AG04450 (cell line): ENCODE measurements at regions not wholly inside any gene's neighbourhood (a gene's known extent, or its start where the extent isn't known, plus 50 kb on each side); places are given as distances from the start of the nearest gene placed in this dataset.

Experiments used
- CTCF ChIA-PET: fragments of 300-600, 350-600 bp; formaldehyde crosslinking; extraction: SDS; loops from one replicate; lab custom pipeline; 2022; ENCODE audit warnings: antibody characterized with exemption, inconsistent platforms; lab: Charles Lee
- POLR2A ChIA-PET: fragments of 350-600 bp; formaldehyde crosslinking; extraction: SDS; loops from one replicate; lab custom pipeline; 2021; ENCODE audit warnings: antibody characterized with exemption, inconsistent platforms; lab: Yijun Ruan, JAX
- DNase-seq: peaks from one replicate; pipeline ENCODE4 v3.0.0-alpha.2; 2011; ENCODE audit warnings: low read depth, low spot score
- H3K27ac ChIP-seq: one replicate; pipeline ENCODE4 v1.5.1; 2012; ENCODE audit warnings: low read depth, low read length, control low read depth
- H3K27me3 ChIP-seq: one replicate; pipeline ENCODE4 v1.6.0; 2012; ENCODE audit warnings: low read length; ENCODE audit not compliant: control insufficient read depth, insufficient read depth
- H3K4me3 ChIP-seq: 2 replicates; pipeline ENCODE4 v1.5.1; 2011; ENCODE audit warnings: mild to moderate bottlenecking, low read depth, low read length, control low read depth
- H3K9me3 ChIP-seq: 2 replicates; pipeline ENCODE4 v1.5.1; 2012; ENCODE audit warnings: low read length; ENCODE audit not compliant: control insufficient read depth, insufficient read depth
- TF ChIP-seq, protein P1 (sequence below): IDR thresholded peaks from 2 replicates; pipeline ENCODE4 v1.5.1; 2011; ENCODE audit warnings: low read depth, low read length, control low read depth, inconsistent platforms

DNA sequence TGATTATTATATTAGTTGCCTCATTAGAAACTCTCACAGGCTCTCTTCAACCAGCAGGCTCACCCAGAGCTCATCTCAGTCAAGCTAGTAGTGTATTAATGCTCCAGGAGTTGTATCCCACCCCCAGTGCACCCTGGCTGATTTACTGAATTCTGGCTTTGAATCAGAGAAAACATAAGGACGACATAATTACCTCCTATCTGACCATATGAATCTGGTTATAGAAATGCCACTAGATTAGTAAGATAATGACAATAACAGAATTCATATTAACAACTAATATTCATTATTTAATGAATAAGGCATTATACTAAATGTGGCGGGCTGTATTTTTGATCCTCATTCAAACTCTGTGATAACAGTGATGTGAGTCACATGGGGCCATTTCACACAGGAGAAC lies 1066.7 kb downstream of the TTLL7 start:
- TF ChIP-seq, protein P1, sequence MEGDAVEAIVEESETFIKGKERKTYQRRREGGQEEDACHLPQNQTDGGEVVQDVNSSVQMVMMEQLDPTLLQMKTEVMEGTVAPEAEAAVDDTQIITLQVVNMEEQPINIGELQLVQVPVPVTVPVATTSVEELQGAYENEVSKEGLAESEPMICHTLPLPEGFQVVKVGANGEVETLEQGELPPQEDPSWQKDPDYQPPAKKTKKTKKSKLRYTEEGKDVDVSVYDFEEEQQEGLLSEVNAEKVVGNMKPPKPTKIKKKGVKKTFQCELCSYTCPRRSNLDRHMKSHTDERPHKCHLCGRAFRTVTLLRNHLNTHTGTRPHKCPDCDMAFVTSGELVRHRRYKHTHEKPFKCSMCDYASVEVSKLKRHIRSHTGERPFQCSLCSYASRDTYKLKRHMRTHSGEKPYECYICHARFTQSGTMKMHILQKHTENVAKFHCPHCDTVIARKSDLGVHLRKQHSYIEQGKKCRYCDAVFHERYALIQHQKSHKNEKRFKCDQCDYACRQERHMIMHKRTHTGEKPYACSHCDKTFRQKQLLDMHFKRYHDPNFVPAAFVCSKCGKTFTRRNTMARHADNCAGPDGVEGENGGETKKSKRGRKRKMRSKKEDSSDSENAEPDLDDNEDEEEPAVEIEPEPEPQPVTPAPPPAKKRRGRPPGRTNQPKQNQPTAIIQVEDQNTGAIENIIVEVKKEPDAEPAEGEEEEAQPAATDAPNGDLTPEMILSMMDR = no peak
- DNase-seq = no peak
- H3K4me3 ChIP-seq = no peak overlapping the region
- POLR2A ChIA-PET = no interaction called here
- no peaks in the 10 kb centered on the region for H3K27me3 ChIP-seq
- no peak overlapping the region for H3K27ac ChIP-seq
- CTCF ChIA-PET = no interaction called here
- no peaks in the 10 kb centered on the region for H3K9me3 ChIP-seq

DNA sequence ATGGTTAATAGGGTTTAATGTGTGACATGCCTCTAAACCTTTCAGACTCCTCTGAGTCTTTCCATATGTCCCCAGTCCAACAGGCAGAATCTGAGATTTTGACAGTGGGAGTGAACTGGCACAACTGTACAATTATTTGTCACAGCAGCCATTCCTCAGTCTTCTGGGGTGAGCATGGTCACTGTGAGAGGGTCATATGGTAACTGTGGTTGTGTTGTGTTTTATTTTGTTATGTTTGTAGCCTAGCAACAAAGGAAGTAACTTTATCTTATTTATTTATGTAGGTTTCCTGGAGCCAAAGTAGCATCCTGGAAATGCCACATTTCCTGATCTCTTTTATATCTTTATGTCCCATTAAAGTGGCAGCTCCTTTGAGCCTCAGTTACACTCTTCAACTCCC lies 1067.9 kb downstream of the TTLL7 start:
- TF ChIP-seq, protein P1 = no peak
- H3K27ac ChIP-seq = no peak overlapping the region
- POLR2A ChIA-PET = no interaction called here
- CTCF ChIA-PET = no interaction called here
- H3K27me3 ChIP-seq = no peaks in the 10 kb centered on the region
- DNase-seq = no peak
- H3K4me3 ChIP-seq = no peak overlapping the region
- no peaks in the 10 kb centered on the region for H3K9me3 ChIP-seq

DNA sequence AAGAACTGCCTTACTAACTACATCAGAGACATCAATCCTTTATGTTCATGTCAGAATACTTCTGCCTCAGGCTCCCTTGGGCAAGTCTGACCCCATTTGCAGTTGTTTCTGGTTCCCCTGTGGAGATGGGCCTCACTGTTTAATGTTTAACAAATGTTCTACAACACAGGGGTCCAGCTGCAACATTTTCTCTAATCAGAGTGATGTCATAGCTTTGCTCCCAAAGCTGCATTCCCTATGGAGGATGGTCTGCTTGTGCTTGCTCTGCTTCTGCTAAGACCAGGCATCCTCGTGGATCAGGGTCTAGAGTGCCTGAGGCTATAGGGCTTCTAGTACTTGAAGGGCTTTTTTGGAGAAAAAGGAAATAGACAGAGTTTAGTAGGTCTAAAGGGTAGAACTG lies 1071.2 kb downstream of the TTLL7 start:
- TF ChIP-seq, protein P1 = no peak
- DNase-seq = no peak
- ChIA-PET CTCF (no interaction called here), POLR2A (no interaction called here)
- Histone ChIP-seq H3K27ac (no peak overlapping the region), H3K9me3 (no peaks in the 10 kb centered on the region), H3K4me3 (no peak overlapping the region), H3K27me3 (no peaks in the 10 kb centered on the region)

DNA sequence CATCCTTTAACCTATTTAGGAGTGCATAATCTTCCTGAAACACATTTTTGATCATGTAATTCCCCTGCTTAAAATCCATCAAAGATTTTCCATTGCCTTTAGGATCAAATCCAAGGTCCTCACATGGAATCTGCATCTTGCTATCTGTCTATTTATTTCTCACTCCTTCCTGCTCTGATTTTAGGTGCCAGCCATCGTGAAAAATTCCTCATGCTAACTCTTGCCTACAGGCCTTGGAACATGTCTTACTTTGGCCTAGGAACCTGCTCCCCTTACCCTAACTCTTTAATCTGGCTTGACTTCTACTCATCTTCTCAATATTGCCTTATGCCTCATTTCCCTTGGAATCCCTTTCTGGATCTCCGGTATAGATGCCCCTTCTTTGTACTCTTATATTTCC lies 1074.3 kb downstream of the TTLL7 start:
- no peak overlapping the region for H3K4me3 ChIP-seq
- H3K9me3 ChIP-seq = no peaks in the 10 kb centered on the region
- no peaks in the 10 kb centered on the region for H3K27me3 ChIP-seq
- H3K27ac ChIP-seq = no peak overlapping the region
- CTCF ChIA-PET = no interaction called here
- no peak for DNase-seq
- POLR2A ChIA-PET = no interaction called here
- TF ChIP-seq, protein P1 = no peak

DNA sequence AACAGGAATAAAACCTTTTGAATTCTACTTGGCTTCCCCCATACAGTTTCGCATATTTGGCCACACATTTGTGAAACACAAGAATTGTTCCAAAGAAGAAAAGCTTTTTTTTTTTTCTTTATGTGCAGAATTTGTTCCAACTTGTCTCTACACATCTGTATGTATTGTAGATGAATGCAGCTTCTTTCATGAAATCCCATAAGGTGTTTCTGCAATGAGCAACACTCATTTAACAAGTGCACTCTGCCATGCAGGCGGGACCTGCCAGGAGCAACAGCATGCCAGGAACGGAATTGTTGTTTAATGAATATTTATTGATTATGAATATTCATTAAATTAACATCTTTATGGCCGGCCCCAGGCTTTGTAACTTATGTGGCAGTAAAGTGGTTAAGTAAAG lies 1075.0 kb downstream of the TTLL7 start:
- ChIA-PET POLR2A (no interaction called here), CTCF (no interaction called here)
- DNase-seq = no peak
- no peaks in the 10 kb centered on the region for H3K9me3 ChIP-seq
- TF ChIP-seq, protein P1 = no peak
- H3K27me3 ChIP-seq = no peaks in the 10 kb centered on the region
- H3K27ac ChIP-seq = no peak overlapping the region
- no peak overlapping the region for H3K4me3 ChIP-seq
